GM19397 (cell line): ENCODE measurements at regions not wholly inside any gene's neighbourhood (a gene's known extent, or its start where the extent isn't known, plus 50 kb on each side); places are given as distances from the start of the nearest gene placed in this dataset.

Experiments used
- ATAC-seq: cut with Tn5 transposase; IDR thresholded peaks from one replicate; pipeline ENCODE4 v1.9.1; 2021; ENCODE audit warnings: mild to moderate bottlenecking, moderate library complexity; ENCODE audit not compliant: unreplicated experiment

- no peak for ATAC-seq
Measured at GRCh38 chr10:130834573-130834972, 476.9 kb downstream of the TCERG1L start.

DNA sequence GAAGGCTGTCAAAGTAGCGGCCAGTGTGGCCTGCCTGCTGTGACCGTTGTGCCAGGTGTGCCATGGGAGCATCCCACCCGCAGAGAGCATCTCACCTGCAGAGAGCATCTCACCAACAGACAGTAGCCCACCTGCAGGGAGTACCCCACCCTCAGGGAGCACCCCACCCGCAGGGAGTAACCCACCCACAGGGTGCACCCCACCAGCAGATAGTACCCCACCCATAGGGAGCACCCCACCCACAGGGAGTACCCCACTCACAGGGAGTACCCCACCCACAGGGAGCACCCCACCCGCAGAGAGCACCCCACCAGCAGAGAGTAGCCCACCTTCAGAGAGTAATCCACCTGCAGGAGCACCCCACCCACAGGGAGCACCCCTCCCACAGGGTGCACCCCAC lies 476.5 kb downstream of the TCERG1L start:
- no peak for ATAC-seq

GRCh38 chr10:130836344-130836743 lies 475.2 kb downstream of the TCERG1L start:
- ATAC-seq: no peak

GRCh38 chr10:130843051-130843653 lies 468.4 kb downstream of the TCERG1L start:
- ATAC-seq: no peak

GRCh38 chr10:130844310-130844709 lies 467.2 kb downstream of the TCERG1L start:
- no peak for ATAC-seq

DNA sequence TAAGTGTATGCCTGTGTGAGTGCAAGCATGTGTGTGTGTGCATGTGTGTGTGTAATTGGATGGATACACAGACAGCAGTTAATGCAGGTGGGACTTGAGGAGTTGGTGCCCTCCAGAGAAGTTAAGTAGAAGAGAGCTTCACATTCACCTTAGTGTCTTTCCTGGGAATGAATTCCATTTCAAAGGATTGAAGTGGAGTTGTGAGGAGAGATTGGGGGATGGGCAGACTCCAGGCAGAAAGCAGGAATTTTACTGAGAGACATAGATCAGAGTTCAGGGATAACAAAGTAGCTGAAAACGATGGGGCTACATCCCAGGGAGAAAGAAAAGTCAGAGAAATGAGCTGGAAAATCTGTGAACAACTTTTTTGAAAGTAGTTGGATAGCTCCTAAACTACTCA lies 464.4 kb downstream of the TCERG1L start:
- no peak for ATAC-seq

DNA sequence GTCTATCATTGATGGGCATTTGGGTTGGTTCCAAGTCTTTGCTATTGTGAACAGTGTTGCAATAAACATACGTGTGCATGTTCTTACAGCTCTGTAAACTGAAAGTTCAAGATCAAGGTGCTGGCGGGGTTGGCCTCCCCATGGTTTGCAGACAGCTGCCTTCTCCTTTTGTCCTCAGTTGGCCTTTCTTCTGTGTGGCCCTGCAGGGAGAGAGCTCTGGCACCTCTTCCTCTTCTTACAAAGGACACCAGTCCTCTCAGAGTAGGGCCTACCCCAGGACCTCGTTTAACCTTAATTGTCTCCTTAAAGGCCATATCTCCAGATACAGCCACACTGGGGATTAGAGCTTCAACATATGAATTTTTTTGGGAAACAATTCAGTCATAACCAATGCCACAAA lies 462.7 kb downstream of the TCERG1L start:
- ATAC-seq: no peak

DNA sequence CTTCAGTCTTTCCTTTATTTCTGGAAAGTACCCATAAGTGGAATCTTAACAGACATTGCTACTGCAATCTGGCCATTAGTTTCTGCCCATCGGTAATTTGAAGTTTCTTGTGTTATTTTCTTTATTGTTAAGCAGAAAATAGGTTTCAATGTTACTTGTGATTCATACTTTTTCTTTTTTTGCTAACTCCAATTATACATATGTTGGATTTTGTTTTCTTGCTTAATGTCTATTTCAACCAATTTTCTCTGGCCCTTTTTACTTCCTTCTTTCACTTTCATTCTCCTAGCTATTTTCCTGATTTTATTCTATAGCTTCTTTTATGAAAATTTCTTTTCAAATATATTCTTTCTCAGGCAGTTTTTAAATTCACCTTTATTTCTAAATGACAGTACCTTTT lies 457.4 kb downstream of the TCERG1L start:
- no peak for ATAC-seq

- no peak for ATAC-seq
Measured at GRCh38 chr10:130857631-130858295, 453.8 kb downstream of the TCERG1L start.

- ATAC-seq: no peak
Measured at GRCh38 chr10:130858626-130859025, 452.9 kb downstream of the TCERG1L start.

GRCh38 chr10:130859427-130859826 lies 452.1 kb downstream of the TCERG1L start:
- ATAC-seq: no peak

DNA sequence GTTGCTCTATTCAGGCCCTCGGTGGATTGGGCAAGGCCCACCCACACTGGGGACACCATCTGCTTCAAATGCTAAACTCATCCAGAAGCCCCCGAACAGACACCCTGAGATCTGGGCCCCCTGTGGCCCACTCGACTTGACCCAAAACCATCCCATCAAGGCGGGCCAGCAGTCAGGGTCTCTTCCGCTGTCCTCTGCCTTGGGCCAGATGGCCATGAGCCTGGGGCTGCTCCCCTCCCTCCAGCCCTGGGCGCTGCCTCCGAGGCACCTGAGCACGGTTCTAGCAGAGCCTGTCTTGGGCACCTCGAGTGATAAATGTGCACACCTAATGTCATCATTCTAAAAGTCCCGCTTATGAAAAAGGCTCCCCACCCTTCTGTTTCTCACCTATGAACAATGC lies 449.4 kb downstream of the TCERG1L start:
- no peak for ATAC-seq

GRCh38 chr10:130862626-130863025 lies 448.9 kb downstream of the TCERG1L start:
- no peak for ATAC-seq

GRCh38 chr10:130863044-130863443 lies 448.5 kb downstream of the TCERG1L start:
- no peak for ATAC-seq

DNA sequence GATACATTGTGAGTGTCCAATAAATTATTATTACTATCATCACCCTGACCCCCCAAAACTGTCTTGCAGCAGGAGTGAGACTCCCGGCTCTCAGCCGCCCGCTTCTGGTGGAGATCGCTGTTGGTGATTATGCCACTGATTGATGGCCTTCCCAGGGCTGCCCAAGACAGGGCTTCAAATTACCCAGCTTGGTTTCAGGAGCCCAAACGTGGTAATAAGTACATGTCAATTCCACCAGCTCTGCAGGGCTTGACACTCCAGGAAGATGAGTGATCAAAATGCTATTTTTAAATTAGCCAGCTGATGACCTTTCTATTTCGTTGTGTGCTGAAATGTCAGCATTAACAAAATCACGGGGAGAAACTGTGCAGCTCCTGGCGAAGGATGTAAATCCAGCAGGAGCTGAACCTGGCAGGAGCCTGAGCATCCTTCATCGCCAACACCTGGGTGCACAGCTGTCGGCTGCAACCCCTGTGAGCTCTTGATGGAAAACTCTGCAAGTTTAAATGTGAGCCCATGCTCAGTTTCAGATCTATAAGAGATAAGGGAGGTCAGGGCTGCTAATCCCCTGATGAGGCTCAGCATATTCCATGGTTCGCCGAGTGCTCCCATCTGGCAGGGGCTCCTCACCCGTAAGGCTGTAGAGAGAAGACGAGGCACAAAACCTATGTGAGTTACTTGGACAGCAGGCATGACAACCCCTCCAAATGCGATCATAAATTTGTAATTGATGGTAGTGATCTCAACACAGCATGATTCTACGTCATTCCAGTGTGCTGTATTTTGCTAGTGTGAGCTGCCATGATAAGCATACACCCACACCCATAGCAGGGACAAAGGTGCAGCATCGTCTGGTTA lies 446.3 kb downstream of the TCERG1L start:
- ATAC-seq: no peak

GRCh38 chr10:130866857-130867256 lies 444.7 kb downstream of the TCERG1L start:
- no peak for ATAC-seq

DNA sequence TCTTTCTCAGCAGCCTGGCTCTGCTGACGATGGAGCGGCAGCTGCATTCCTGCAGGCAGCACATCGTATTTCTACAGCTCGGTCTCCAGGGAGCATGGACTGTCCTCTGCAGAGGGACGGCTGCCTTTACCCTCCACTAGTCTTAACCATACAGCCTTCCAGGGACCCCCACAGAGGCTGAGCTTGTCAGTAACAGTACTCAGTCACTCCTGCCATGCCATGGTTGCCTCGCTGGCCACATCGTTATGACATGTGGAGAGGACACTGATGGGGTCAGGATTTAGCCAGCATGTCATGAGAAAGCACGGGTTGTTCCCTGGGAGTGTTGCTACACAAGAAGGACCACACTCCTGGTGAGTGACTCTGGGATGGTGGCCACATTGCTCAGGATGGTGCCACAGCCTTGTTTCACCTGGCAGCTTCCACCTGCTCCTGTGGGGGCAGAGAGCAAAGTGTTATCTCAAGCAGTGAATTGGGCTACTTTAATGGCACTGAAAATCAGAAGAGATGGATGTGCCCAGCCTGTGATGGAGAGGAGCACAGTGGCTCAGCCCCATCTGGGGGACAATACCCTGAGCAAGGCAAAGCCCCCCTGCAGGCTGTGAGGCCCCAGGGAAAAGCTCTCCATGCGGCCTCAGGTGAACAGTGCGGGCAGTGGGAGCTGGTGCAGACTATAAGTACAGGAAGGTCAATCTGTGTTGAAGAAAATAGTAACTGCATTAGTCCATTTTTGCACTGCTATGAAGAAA lies 443.9 kb downstream of the TCERG1L start:
- no peak for ATAC-seq

GRCh38 chr10:130869179-130869841 lies 442.2 kb downstream of the TCERG1L start:
- ATAC-seq: no peak

DNA sequence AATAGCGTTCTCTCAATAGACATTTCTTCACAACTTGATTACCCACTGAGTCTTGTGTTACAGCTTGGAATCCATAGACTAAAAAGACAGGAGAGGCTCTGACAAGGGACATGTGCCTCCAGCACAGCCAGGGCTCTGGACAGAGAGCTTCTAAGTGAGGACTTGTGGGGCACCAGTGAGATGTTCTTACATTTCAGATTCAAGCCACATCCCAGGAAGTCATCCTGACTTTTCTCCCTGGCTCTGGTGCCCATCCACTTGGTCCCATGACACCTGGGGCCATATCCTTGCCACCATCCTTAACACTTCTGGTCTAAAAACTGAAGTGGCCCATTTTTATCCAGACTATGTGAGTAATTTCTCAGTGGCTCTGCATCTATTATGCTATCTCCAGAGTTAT lies 440.1 kb downstream of the TCERG1L start:
- ATAC-seq: no peak

GRCh38 chr10:130873636-130874035 lies 437.9 kb downstream of the TCERG1L start:
- no peak for ATAC-seq

DNA sequence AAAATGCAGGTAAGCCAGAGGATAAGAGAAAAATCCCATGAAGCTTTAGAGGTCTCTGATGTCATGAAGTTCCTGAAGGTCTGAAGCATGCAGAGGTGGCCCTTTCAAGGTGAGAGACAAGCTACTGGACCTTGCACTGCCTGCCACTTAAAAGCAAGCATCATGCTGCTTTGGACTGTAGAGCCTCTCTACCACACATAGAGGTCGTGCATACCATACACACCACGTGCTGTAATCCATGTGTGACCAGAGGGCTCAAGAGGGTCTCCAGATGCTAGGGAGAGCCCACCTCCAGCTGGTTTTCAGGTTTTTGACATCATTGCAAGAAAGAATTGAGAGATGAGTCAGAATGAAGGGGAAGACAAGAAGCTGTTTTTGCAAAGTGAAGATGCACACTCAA lies 436.4 kb downstream of the TCERG1L start:
- ATAC-seq: no peak
